CD14-positive monocyte (primary cell): ENCODE measurements at regions not wholly inside any gene's neighbourhood (a gene's known extent, or its start where the extent isn't known, plus 50 kb on each side); places are given as distances from the start of the nearest gene placed in this dataset.

Experiments
- DNase-seq, 3 donors: peaks; one replicate each; pipeline ENCODE4 v3.0.0-alpha.2; 2011 to 2022
- H2AFZ ChIP-seq: 2 replicates; pipeline ENCODE4 v1.6.0; 2012; ENCODE audit warnings: mild to moderate bottlenecking, low read depth, low read length, inconsistent platforms; ENCODE audit not compliant: insufficient read depth, poor library complexity, severe bottlenecking
- H3K27ac ChIP-seq, 2 donors: 1 replicate in 1 of 2; 2 replicates in 1 of 2; pipeline ENCODE4 v1.5.1; 2012 to 2013; ENCODE audit warnings: low read length in 2 of 2, control low read depth in 1 of 2, inconsistent platforms in 1 of 2, low read depth in 1 of 2, mild to moderate bottlenecking in 1 of 2
- H3K27me3 ChIP-seq, 2 donors: one replicate each; pipeline versions ENCODE4 v1.6.0 to v1.6.1; 2011 to 2013; ENCODE audit warnings: low read length in 2 of 2; ENCODE audit not compliant: control insufficient read depth in 2 of 2, insufficient read depth in 2 of 2
- H3K36me3 ChIP-seq, 2 donors: replicated peaks in 1 of 2; 1 replicate in 1 of 2; 2 replicates in 1 of 2; pipeline versions ENCODE4 v1.5.1 to v1.6.1; 2012 to 2013; ENCODE audit warnings: low read length in 2 of 2, control low read depth in 1 of 2, inconsistent platforms in 1 of 2, mild to moderate bottlenecking in 1 of 2; ENCODE audit not compliant: insufficient read depth in 2 of 2, control insufficient read depth in 1 of 2
- H3K4me1 ChIP-seq, 2 donors: 1 replicate in 1 of 2; 2 replicates in 1 of 2; pipeline versions ENCODE4 v1.5.1 to v1.6.1; 2012 to 2013; ENCODE audit warnings: low read length in 2 of 2, control low read depth in 1 of 2, inconsistent platforms in 1 of 2, mild to moderate bottlenecking in 1 of 2, moderate library complexity in 1 of 2; ENCODE audit not compliant: insufficient read depth in 2 of 2, control insufficient read depth in 1 of 2
- H3K4me2 ChIP-seq: replicated peaks from 2 replicates; pipeline ENCODE3; 2012; ENCODE audit warnings: low read length, moderate library complexity, mild to moderate bottlenecking; ENCODE audit not compliant: poor library complexity, severe bottlenecking; ENCODE audit errors: extremely low read depth
- H3K4me3 ChIP-seq, 3 experiments: fragments of 200-600 bp in 1 of 3; sonication (generic) in 1 of 3; replicated peaks in 1 of 3; 1 replicate in 2 of 3; 2 replicates in 1 of 3; pipeline ENCODE4 v1.5.1; 2011 to 2013; ENCODE audit warnings: low read length in 3 of 3, mild to moderate bottlenecking in 3 of 3, control low read depth in 2 of 3, low read depth in 2 of 3, inconsistent platforms in 1 of 3, moderate library complexity in 1 of 3
- H3K79me2 ChIP-seq: 2 replicates; pipeline ENCODE4 v1.6.0; 2012; ENCODE audit warnings: mild to moderate bottlenecking, control low read depth, inconsistent platforms, low read length, moderate library complexity; ENCODE audit not compliant: insufficient read depth
- H3K9ac ChIP-seq: 2 replicates; pipeline ENCODE4 v1.6.0; 2017; ENCODE audit warnings: low read length, mild to moderate bottlenecking; ENCODE audit not compliant: insufficient read depth, poor library complexity, severe bottlenecking
- H3K9me3 ChIP-seq, 2 donors: replicated peaks in 1 of 2; 1 replicate in 1 of 2; 2 replicates in 1 of 2; pipeline versions ENCODE4 v1.5.1 to v1.6.1; 2012 to 2013; ENCODE audit warnings: low read length in 2 of 2, control low read depth in 1 of 2; ENCODE audit not compliant: control insufficient read depth in 1 of 2, insufficient read depth in 1 of 2
- H4K20me1 ChIP-seq: 2 replicates; pipeline ENCODE4 v1.6.0; 2012; ENCODE audit warnings: mild to moderate bottlenecking, low read length, control low read depth, moderate library complexity; ENCODE audit not compliant: insufficient read depth
- H3K27ac Mint-ChIP-seq, 7 donors: one replicate each; pipeline ENCODE4 v1.8.0; 2020; ENCODE audit warnings: mild to moderate bottlenecking in 7 of 7, mixed read lengths in 7 of 7, moderate library complexity in 6 of 7, inconsistent platforms in 2 of 7
- H3K27me3 Mint-ChIP-seq, 3 donors: one replicate each; pipeline ENCODE4 v1.8.0; 2021 to 2022; ENCODE audit warnings: low read depth in 3 of 3, mild to moderate bottlenecking in 3 of 3, mixed read lengths in 3 of 3, moderate library complexity in 3 of 3, inconsistent platforms in 1 of 3
- H3K36me3 Mint-ChIP-seq, 2 donors: one replicate each; pipeline ENCODE4 v1.8.0; 2020; ENCODE audit warnings: mixed read lengths in 2 of 2, inconsistent platforms in 1 of 2, mild to moderate bottlenecking in 1 of 2
- H3K4me1 Mint-ChIP-seq: one replicate; pipeline ENCODE4 v1.8.0; 2020; ENCODE audit warnings: mild to moderate bottlenecking, mixed read lengths
- H3K4me3 Mint-ChIP-seq, 2 donors: one replicate each; pipeline ENCODE4 v1.8.0; 2020; ENCODE audit warnings: mild to moderate bottlenecking in 2 of 2, mixed read lengths in 2 of 2, moderate library complexity in 1 of 2
- H3K9me3 Mint-ChIP-seq, 7 donors: one replicate each; pipeline ENCODE4 v1.8.0; 2020 to 2022; ENCODE audit warnings: mixed read lengths in 7 of 7, mild to moderate bottlenecking in 6 of 7, moderate library complexity in 6 of 7, inconsistent platforms in 2 of 7
- CTCF ChIP-seq: fragments of 200-600 bp; IDR thresholded peaks from one replicate; pipeline ENCODE4 v1.8.0; 2022; ENCODE audit warnings: antibody characterized with exemption, mild to moderate bottlenecking
- WGBS: methylation state at CpG from one replicate; pipeline ENCODE4 v1.1.5; 2013; ENCODE audit warnings: missing lambda C conversion rate; ENCODE audit not compliant: insufficient coverage; 5-methylcytosine and 5-hydroxymethylcytosine counted together
- intact Hi-C, 2 donors: fragments of 100-400 bp; cut with micrococcal nuclease; formaldehyde crosslinking; loops; one replicate each; pipeline versions ENCODE4 v1.15.0 to v1.15.1; 2023

GRCh38 chr6:21855811-21856455 is 262.4 kb downstream of the SOX4 start:
- TF ChIP-seq CTCF = no peak
- intact Hi-C loops = loop anchor here (5.0 to 10.0 kb wide), 3 partner anchors 131 to 264 kb away; partner anchors contain the start of gene SOX4 (in 2 of the 2)
- peaks cover 0 to 3% (median 0%) of the 10 kb centered on the region in 7 donors for H3K9me3 Mint-ChIP-seq
- H4K20me1 ChIP-seq = no peaks in the 10 kb centered on the region
- H3K79me2 ChIP-seq = no peaks in the 10 kb centered on the region
- H3K36me3 ChIP-seq = no peaks in the 10 kb centered on the region
- no peaks in the 10 kb centered on the region for H3K9me3 ChIP-seq
- peak overlapping the region; percentile 73 for H3K4me2 ChIP-seq
- DNase-seq = peak; percentile 88 to 91 (median 89)
- peak overlapping the region; percentile 88 for H3K9ac ChIP-seq
- H3K27me3 ChIP-seq = no peaks in the 10 kb centered on the region
- H2AFZ ChIP-seq = peak overlapping the region; percentile 56
- H3K27ac ChIP-seq = peak overlapping the region; percentile 98 to 100
- 0% methylated on average over 2 of the region's 6 CpGs for WGBS
- H3K27ac Mint-ChIP-seq = peak overlapping the region; percentile 99 to 100 (median 99)
- H3K27me3 Mint-ChIP-seq = peaks cover 0 to 2% (median 0%) of the 10 kb centered on the region in 3 donors
- H3K4me3 ChIP-seq = peak overlapping the region; percentile 31 to 88 (median 72)
- H3K4me1 ChIP-seq = peaks cover 29 to 40% of the 10 kb centered on the region in 2 donors
- H3K4me1 Mint-ChIP-seq = peaks cover 37% of the 10 kb centered on the region
- peaks cover 0 to 1% of the 10 kb centered on the region in 2 donors for H3K36me3 Mint-ChIP-seq
- peak overlapping the region; percentile 68 to 89 for H3K4me3 Mint-ChIP-seq

GRCh38 chr6:21856456-21856825 is 262.9 kb downstream of the SOX4 start:
- Histone ChIP-seq H3K27me3 (no peaks in the 10 kb centered on the region), H2AFZ (peak overlapping the region; percentile 16), H3K4me1 (peaks cover 34 to 45% of the 10 kb centered on the region in 2 donors), H3K79me2 (no peaks in the 10 kb centered on the region), H3K4me2 (peak overlapping the region; percentile 73), H4K20me1 (no peaks in the 10 kb centered on the region), H3K27ac (peak overlapping the region; percentile 98 to 100), H3K4me3 (peak overlapping the region; percentile 31 to 88 (median 72)), H3K9ac (peak overlapping the region; percentile 88), H3K36me3 (no peaks in the 10 kb centered on the region), H3K9me3 (no peaks in the 10 kb centered on the region)
- H3K4me1 Mint-ChIP-seq = peaks cover 41% of the 10 kb centered on the region
- peak; percentile 75 to 88 (median 86) for DNase-seq
- H3K27me3 Mint-ChIP-seq = peaks cover 0 to 2% (median 0%) of the 10 kb centered on the region in 3 donors
- peak overlapping the region; percentile 68 to 89 for H3K4me3 Mint-ChIP-seq
- peaks cover 0 to 3% (median 2%) of the 10 kb centered on the region in 7 donors for H3K9me3 Mint-ChIP-seq
- peak overlapping the region; percentile 99 to 100 (median 99) for H3K27ac Mint-ChIP-seq
- TF ChIP-seq CTCF = no peak
- intact Hi-C loops = loop anchor here (5.0 to 10.0 kb wide), 3 partner anchors 131 to 264 kb away; partner anchors contain the start of gene SOX4 (in 2 of the 2)
- no CpG with 5 or more reads among the region's 1 CpG for WGBS
- peaks cover 0 to 1% of the 10 kb centered on the region in 2 donors for H3K36me3 Mint-ChIP-seq
